ENCODE measurements at regions not wholly inside any gene's neighbourhood (a gene's known extent, or its start where the extent isn't known, plus 50 kb on each side); places are given as distances from the start of the nearest gene placed in this dataset.

GRCh38 chr5:89269721-89270120, 386.7 kb upstream of the MEF2C start:
- Histone ChIP-seq H3K36me3 (no peaks in the 10 kb centered on the region), H3K9me3 (no peaks in the 10 kb centered on the region), H3K4me3 (no peak overlapping the region), H3K27ac (peak overlapping the region in 1 of 8 donors; percentile 72), H3K27me3 (replicated peaks in 1 of 7) (no peaks in the 10 kb centered on the region), H3K4me1 (peaks cover 0 to 66% (median 14%) of the 10 kb centered on the region in 6 donors)
- TF ChIP-seq POLR2A (IDR thresholded peaks at IDR 0.05): no peak
- TF ChIP-seq CTCF (IDR thresholded peaks at IDR 0.05 in 8 of 11, conservative IDR thresholded peaks at IDR 0.05 in 3 of 11): no peak
- no peak for TF ChIP-seq POLR2AphosphoS5 (IDR thresholded peaks at IDR 0.05)
- intact Hi-C loops (cut with DNase I; ENCODE audit: low total_unique reads): no loop called here
- DNase-seq: no peak
- 87 to 92% (median 91%) methylated on average over 6 of the region's 6 CpGs for WGBS, 5 donors

GRCh38 chr5:89268460-89268859, 385.5 kb upstream of the MEF2C start:
- peak overlapping the region in 5 of 8 donors; percentile 43 to 76 (median 72) for H3K27ac ChIP-seq
- intact Hi-C loops (cut with DNase I; ENCODE audit: low total_unique reads): no loop called here
- H3K4me1 ChIP-seq: peaks cover 0 to 66% (median 14%) of the 10 kb centered on the region in 6 donors
- H3K36me3 ChIP-seq: no peaks in the 10 kb centered on the region
- no peaks in the 10 kb centered on the region for H3K9me3 ChIP-seq
- WGBS, 5 donors: 20 to 41% (median 29%) methylated on average over 4 of the region's 4 CpGs
- no peaks in the 10 kb centered on the region for H3K27me3 ChIP-seq (replicated peaks in 1 of 7)
- H3K4me3 ChIP-seq: no peak overlapping the region
- no peak for DNase-seq
- TF ChIP-seq CTCF (IDR thresholded peaks at IDR 0.05 in 8 of 11, conservative IDR thresholded peaks at IDR 0.05 in 3 of 11) (no peak), POLR2AphosphoS5 (IDR thresholded peaks at IDR 0.05) (no peak), POLR2A (IDR thresholded peaks at IDR 0.05) (no peak)

GRCh38 chr5:89267788-89268187, 384.8 kb upstream of the MEF2C start:
- Histone ChIP-seq H3K9me3 (no peaks in the 10 kb centered on the region), H3K36me3 (no peaks in the 10 kb centered on the region), H3K27ac (peak overlapping the region in 5 of 8 donors; percentile 43 to 76 (median 72)), H3K4me1 (peaks cover 0 to 59% (median 14%) of the 10 kb centered on the region in 6 donors), H3K27me3 (replicated peaks in 1 of 7) (no peaks in the 10 kb centered on the region), H3K4me3 (no peak overlapping the region)
- TF ChIP-seq POLR2AphosphoS5 (IDR thresholded peaks at IDR 0.05) (no peak), POLR2A (IDR thresholded peaks at IDR 0.05) (no peak), CTCF (IDR thresholded peaks at IDR 0.05 in 8 of 11, conservative IDR thresholded peaks at IDR 0.05 in 3 of 11) (no peak)
- DNase-seq: no peak
- WGBS, 5 donors: 43 to 62% (median 48%) methylated on average over 2 of the region's 2 CpGs
- intact Hi-C loops (cut with DNase I; ENCODE audit: low total_unique reads): no loop called here

- no peak overlapping the region for H3K4me3 ChIP-seq
- no peaks in the 10 kb centered on the region for H3K27me3 ChIP-seq (replicated peaks in 1 of 7)
- WGBS, 5 donors: 91 to 97% (median 96%) methylated on average over 5 of the region's 5 CpGs
- H3K27ac ChIP-seq: no peak overlapping the region
- H3K9me3 ChIP-seq: no peaks in the 10 kb centered on the region
- intact Hi-C loops (cut with DNase I; ENCODE audit: low total_unique reads): no loop called here
- TF ChIP-seq POLR2AphosphoS5 (IDR thresholded peaks at IDR 0.05): no peak
- peaks cover 0 to 39% (median 12%) of the 10 kb centered on the region in 6 donors for H3K4me1 ChIP-seq
- no peaks in the 10 kb centered on the region for H3K36me3 ChIP-seq
- no peak for DNase-seq
Measured at GRCh38 chr5:89265511-89266179, 382.7 kb upstream of the MEF2C start.

Measured in spleen (tissue), 11 donors.